ENCODE measurements at regions not wholly inside any gene's neighbourhood (a gene's known extent, or its start where the extent isn't known, plus 50 kb on each side); places are given as distances from the start of the nearest gene placed in this dataset.

- Histone ChIP-seq H3K27me3 (ENCODE audit: control insufficient read depth in 1 of 2, insufficient read depth in 2 of 2, low read length in 2 of 2) (no peaks in the 10 kb centered on the region), H3K27ac (ENCODE audit: low read length) (no peak overlapping the region), H3K4me1 (ENCODE audit: control insufficient read depth, insufficient read depth, low read length) (no peaks in the 10 kb centered on the region), H3K4me3 (ENCODE audit: low read length in 2 of 2) (no peak overlapping the region), H3K9ac (ENCODE audit: low read length in 2 of 2) (no peak overlapping the region), H3K36me3 (ENCODE audit: control insufficient read depth in 2 of 2, insufficient read depth in 2 of 2, low read length in 2 of 2) (no peaks in the 10 kb centered on the region), H3K9me3 (ENCODE audit: control insufficient read depth in 2 of 2, low read length in 2 of 2) (no peaks in the 10 kb centered on the region)
These were observed 92.9 kb downstream of the TXNL1 start for GRCh38 chr18:56545464-56545863.

- Histone ChIP-seq H3K9ac (ENCODE audit: low read length in 2 of 2) (no peak overlapping the region), H3K4me1 (ENCODE audit: control insufficient read depth, insufficient read depth, low read length) (no peaks in the 10 kb centered on the region), H3K4me3 (ENCODE audit: low read length in 2 of 2) (no peak overlapping the region), H3K36me3 (ENCODE audit: control insufficient read depth in 2 of 2, insufficient read depth in 2 of 2, low read length in 2 of 2) (no peaks in the 10 kb centered on the region), H3K27ac (ENCODE audit: low read length) (no peak overlapping the region), H3K9me3 (ENCODE audit: control insufficient read depth in 2 of 2, low read length in 2 of 2) (no peaks in the 10 kb centered on the region), H3K27me3 (ENCODE audit: control insufficient read depth in 1 of 2, insufficient read depth in 2 of 2, low read length in 2 of 2) (no peaks in the 10 kb centered on the region)
These were observed 95.9 kb downstream of the TXNL1 start for GRCh38 chr18:56542476-56542875.

- H3K27ac ChIP-seq (ENCODE audit: low read length), result no peak overlapping the region
- no peaks in the 10 kb centered on the region for H3K9me3 ChIP-seq (ENCODE audit: control insufficient read depth in 2 of 2, low read length in 2 of 2)
- H3K4me1 ChIP-seq (ENCODE audit: control insufficient read depth, insufficient read depth, low read length), result no peaks in the 10 kb centered on the region
- H3K36me3 ChIP-seq (ENCODE audit: control insufficient read depth in 2 of 2, insufficient read depth in 2 of 2, low read length in 2 of 2), result no peaks in the 10 kb centered on the region
- no peak overlapping the region for H3K4me3 ChIP-seq (ENCODE audit: low read length in 2 of 2)
- H3K27me3 ChIP-seq (ENCODE audit: control insufficient read depth in 1 of 2, insufficient read depth in 2 of 2, low read length in 2 of 2), result no peaks in the 10 kb centered on the region
- H3K9ac ChIP-seq (ENCODE audit: low read length in 2 of 2), result no peak overlapping the region
These were observed 96.6 kb downstream of the TXNL1 start for GRCh38 chr18:56541793-56542192.

DNA sequence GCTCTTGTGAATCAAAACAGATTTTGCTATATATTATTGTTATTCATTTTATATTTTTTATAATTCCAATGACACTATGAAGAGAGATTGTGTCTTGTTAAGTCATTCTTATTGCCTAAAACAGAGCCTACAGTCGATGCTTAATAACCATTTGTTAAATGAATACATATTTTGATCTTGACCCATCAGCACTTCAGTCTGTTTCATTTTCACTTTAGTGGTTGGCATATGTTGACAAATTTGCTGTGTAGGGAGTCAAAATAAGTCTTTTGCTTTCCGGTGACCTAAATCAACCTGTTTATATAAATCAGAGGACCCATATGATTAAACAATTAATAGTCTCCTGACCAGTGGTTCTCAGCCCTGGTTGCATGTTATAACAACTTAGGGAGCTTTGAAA lies 97.1 kb downstream of the TXNL1 start:
- Histone ChIP-seq H3K36me3 (ENCODE audit: control insufficient read depth in 2 of 2, insufficient read depth in 2 of 2, low read length in 2 of 2) (no peaks in the 10 kb centered on the region), H3K4me1 (ENCODE audit: control insufficient read depth, insufficient read depth, low read length) (no peaks in the 10 kb centered on the region), H3K27ac (ENCODE audit: low read length) (no peak overlapping the region), H3K27me3 (ENCODE audit: control insufficient read depth in 1 of 2, insufficient read depth in 2 of 2, low read length in 2 of 2) (no peaks in the 10 kb centered on the region), H3K4me3 (ENCODE audit: low read length in 2 of 2) (no peak overlapping the region), H3K9me3 (ENCODE audit: control insufficient read depth in 2 of 2, low read length in 2 of 2) (no peaks in the 10 kb centered on the region), H3K9ac (ENCODE audit: low read length in 2 of 2) (no peak overlapping the region)

GRCh38 chr18:56538746-56539145 lies 99.6 kb downstream of the TXNL1 start:
- Histone ChIP-seq H3K4me1 (ENCODE audit: control insufficient read depth, insufficient read depth, low read length) (no peaks in the 10 kb centered on the region), H3K9ac (ENCODE audit: low read length in 2 of 2) (no peak overlapping the region), H3K9me3 (ENCODE audit: control insufficient read depth in 2 of 2, low read length in 2 of 2) (no peaks in the 10 kb centered on the region), H3K36me3 (ENCODE audit: control insufficient read depth in 2 of 2, insufficient read depth in 2 of 2, low read length in 2 of 2) (no peaks in the 10 kb centered on the region), H3K4me3 (ENCODE audit: low read length in 2 of 2) (no peak overlapping the region), H3K27me3 (ENCODE audit: control insufficient read depth in 1 of 2, insufficient read depth in 2 of 2, low read length in 2 of 2) (no peaks in the 10 kb centered on the region), H3K27ac (ENCODE audit: low read length) (no peak overlapping the region)

DNA sequence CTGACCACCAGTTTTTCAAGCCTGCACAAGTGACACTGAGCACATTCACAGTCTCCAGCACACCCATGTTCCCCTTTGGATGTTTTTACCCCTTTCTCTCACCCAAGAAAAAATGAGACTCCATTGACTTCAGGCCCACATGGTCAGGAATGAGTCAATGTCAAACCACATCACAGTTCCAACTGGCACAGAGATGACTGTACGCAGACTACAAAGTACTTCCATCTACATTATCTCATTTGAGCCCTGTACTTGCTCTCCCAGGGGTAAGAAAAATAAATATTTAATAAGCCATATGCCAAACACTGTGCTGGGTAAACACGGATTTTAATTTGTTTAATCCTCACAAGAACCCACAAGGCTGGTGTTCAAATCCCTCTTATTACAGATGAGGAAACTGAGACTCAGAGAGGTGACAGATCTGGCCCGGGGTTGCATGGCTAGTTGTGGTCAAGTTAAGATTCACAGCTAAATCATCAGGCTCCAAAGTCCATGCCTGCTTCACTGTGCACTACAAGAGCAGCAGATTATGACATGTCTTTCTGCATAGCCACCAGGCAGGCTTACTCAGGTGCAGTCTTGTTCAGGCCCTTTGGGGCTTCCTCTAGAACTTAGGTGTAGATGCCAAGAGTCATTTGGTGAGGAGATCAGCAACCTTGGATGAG lies 106.1 kb downstream of the TXNL1 start:
- Histone ChIP-seq H3K9ac (ENCODE audit: low read length in 2 of 2) (no peak overlapping the region), H3K4me3 (ENCODE audit: low read length in 2 of 2) (no peak overlapping the region), H3K27me3 (ENCODE audit: control insufficient read depth in 1 of 2, insufficient read depth in 2 of 2, low read length in 2 of 2) (no peaks in the 10 kb centered on the region), H3K36me3 (ENCODE audit: control insufficient read depth in 2 of 2, insufficient read depth in 2 of 2, low read length in 2 of 2) (no peaks in the 10 kb centered on the region), H3K9me3 (ENCODE audit: control insufficient read depth in 2 of 2, low read length in 2 of 2) (no peaks in the 10 kb centered on the region), H3K4me1 (ENCODE audit: control insufficient read depth, insufficient read depth, low read length) (no peaks in the 10 kb centered on the region), H3K27ac (ENCODE audit: low read length) (no peak overlapping the region)

- Histone ChIP-seq H3K27ac (ENCODE audit: low read length) (no peak overlapping the region), H3K36me3 (ENCODE audit: control insufficient read depth in 2 of 2, insufficient read depth in 2 of 2, low read length in 2 of 2) (no peaks in the 10 kb centered on the region), H3K27me3 (ENCODE audit: control insufficient read depth in 1 of 2, insufficient read depth in 2 of 2, low read length in 2 of 2) (no peaks in the 10 kb centered on the region), H3K4me3 (ENCODE audit: low read length in 2 of 2) (no peak overlapping the region), H3K4me1 (ENCODE audit: control insufficient read depth, insufficient read depth, low read length) (no peaks in the 10 kb centered on the region), H3K9ac (ENCODE audit: low read length in 2 of 2) (no peak overlapping the region), H3K9me3 (ENCODE audit: control insufficient read depth in 2 of 2, low read length in 2 of 2) (no peaks in the 10 kb centered on the region)
These were observed 115.6 kb downstream of the TXNL1 start for GRCh38 chr18:56522816-56523215.

GRCh38 chr18:56521263-56521662 lies 117.1 kb downstream of the TXNL1 start:
- H3K9ac ChIP-seq (ENCODE audit: low read length in 2 of 2), result no peak overlapping the region

DNA sequence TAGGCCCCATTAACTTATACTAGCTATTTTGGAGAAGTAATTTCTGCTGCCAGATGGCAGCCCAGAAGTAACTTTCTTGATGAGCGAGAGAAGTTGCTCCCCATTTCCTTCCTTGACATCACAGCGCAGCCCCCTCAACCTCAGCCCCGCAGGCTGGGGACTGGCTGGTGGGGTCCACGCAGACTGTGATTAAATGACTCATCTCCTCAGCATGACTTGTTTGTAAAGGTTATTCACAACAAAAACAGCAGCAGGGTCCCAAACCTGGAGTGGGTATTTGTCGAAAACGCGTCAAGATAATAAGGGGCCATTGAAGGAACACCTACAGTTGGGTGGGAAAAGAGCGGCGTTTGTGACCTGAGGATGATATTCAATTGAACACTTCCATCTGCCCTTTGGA lies 120.6 kb downstream of the TXNL1 start:
- no peak overlapping the region for H3K9ac ChIP-seq (ENCODE audit: low read length in 2 of 2)
- no peak overlapping the region for H3K4me3 ChIP-seq (ENCODE audit: low read length in 2 of 2)
- H3K27ac ChIP-seq (ENCODE audit: low read length), result no peak overlapping the region
- no peaks in the 10 kb centered on the region for H3K4me1 ChIP-seq (ENCODE audit: control insufficient read depth, insufficient read depth, low read length)
- no peaks in the 10 kb centered on the region for H3K27me3 ChIP-seq (ENCODE audit: control insufficient read depth in 1 of 2, insufficient read depth in 2 of 2, low read length in 2 of 2)
- H3K9me3 ChIP-seq (ENCODE audit: control insufficient read depth in 2 of 2, low read length in 2 of 2), result no peaks in the 10 kb centered on the region
- no peaks in the 10 kb centered on the region for H3K36me3 ChIP-seq (ENCODE audit: control insufficient read depth in 2 of 2, insufficient read depth in 2 of 2, low read length in 2 of 2)

More at GRCh38 chr18:56521263-56521662, 117.1 kb downstream of the TXNL1 start:
- Histone ChIP-seq H3K27me3 (ENCODE audit: control insufficient read depth in 1 of 2, insufficient read depth in 2 of 2, low read length in 2 of 2) (no peaks in the 10 kb centered on the region), H3K4me1 (ENCODE audit: control insufficient read depth, insufficient read depth, low read length) (no peaks in the 10 kb centered on the region), H3K4me3 (ENCODE audit: low read length in 2 of 2) (no peak overlapping the region), H3K27ac (ENCODE audit: low read length) (no peak overlapping the region), H3K36me3 (ENCODE audit: control insufficient read depth in 2 of 2, insufficient read depth in 2 of 2, low read length in 2 of 2) (no peaks in the 10 kb centered on the region), H3K9me3 (ENCODE audit: control insufficient read depth in 2 of 2, low read length in 2 of 2) (no peaks in the 10 kb centered on the region)

GRCh38 chr18:56517196-56517595 lies 121.2 kb downstream of the TXNL1 start:
- Histone ChIP-seq H3K9ac (ENCODE audit: low read length in 2 of 2) (no peak overlapping the region), H3K9me3 (ENCODE audit: control insufficient read depth in 2 of 2, low read length in 2 of 2) (no peaks in the 10 kb centered on the region), H3K27ac (ENCODE audit: low read length) (no peak overlapping the region), H3K4me1 (ENCODE audit: control insufficient read depth, insufficient read depth, low read length) (no peaks in the 10 kb centered on the region), H3K4me3 (ENCODE audit: low read length in 2 of 2) (no peak overlapping the region), H3K36me3 (ENCODE audit: control insufficient read depth in 2 of 2, insufficient read depth in 2 of 2, low read length in 2 of 2) (no peaks in the 10 kb centered on the region), H3K27me3 (ENCODE audit: control insufficient read depth in 1 of 2, insufficient read depth in 2 of 2, low read length in 2 of 2) (no peaks in the 10 kb centered on the region)

GRCh38 chr18:56516789-56517188 lies 121.6 kb downstream of the TXNL1 start:
- Histone ChIP-seq H3K4me1 (ENCODE audit: control insufficient read depth, insufficient read depth, low read length) (no peaks in the 10 kb centered on the region), H3K27ac (ENCODE audit: low read length) (no peak overlapping the region), H3K9me3 (ENCODE audit: control insufficient read depth in 2 of 2, low read length in 2 of 2) (no peaks in the 10 kb centered on the region), H3K9ac (ENCODE audit: low read length in 2 of 2) (no peak overlapping the region), H3K27me3 (ENCODE audit: control insufficient read depth in 1 of 2, insufficient read depth in 2 of 2, low read length in 2 of 2) (no peaks in the 10 kb centered on the region), H3K4me3 (ENCODE audit: low read length in 2 of 2) (no peak overlapping the region), H3K36me3 (ENCODE audit: control insufficient read depth in 2 of 2, insufficient read depth in 2 of 2, low read length in 2 of 2) (no peaks in the 10 kb centered on the region)

Data from stomach smooth muscle (tissue), 2 donors.